Sigmoid colon (tissue), 4 donors: ENCODE measurements at regions not wholly inside any gene's neighbourhood (a gene's known extent, or its start where the extent isn't known, plus 50 kb on each side); places are given as distances from the start of the nearest gene placed in this dataset.

ENCODE experiments used
- CTCF ChIP-seq, 4 experiments: fragments of 450-650 bp in 3 of 4; fragments of 200-600 bp in 1 of 4; IDR thresholded peaks; one replicate each; pipeline ENCODE4 v1.5.1; 2016 to 2019; ENCODE audit warnings: antibody characterized with exemption in 4 of 4, mild to moderate bottlenecking in 3 of 4, moderate library complexity in 2 of 4
- EP300 ChIP-seq, 4 donors: sonication (generic); formaldehyde crosslinking; IDR thresholded peaks; one replicate each; pipeline ENCODE4 v1.6.1; 2017; ENCODE audit warnings: antibody characterized with exemption in 4 of 4

GRCh38 chr3:168422843-168423242 lies 327.1 kb upstream of the GOLIM4 start:
- no peak for TF ChIP-seq EP300 (IDR thresholded peaks at IDR 0.05)
- TF ChIP-seq CTCF (IDR thresholded peaks at IDR 0.05), result no peak
